ENCODE measurements at regions not wholly inside any gene's neighbourhood (a gene's known extent, or its start where the extent isn't known, plus 50 kb on each side); places are given as distances from the start of the nearest gene placed in this dataset.
A peak's percentile ranks its signal among the peaks of the same experiment; 100 is the strongest.

GRCh38 chr1:219991511-219991810, 54.8 kb downstream of the EPRS1 start:
- H3K4me2 ChIP-seq (ENCODE audit: control insufficient read depth, extremely low read depth, insufficient read depth, low read depth, low read length): no peak overlapping the region
- no peaks in the 10 kb centered on the region for H3K4me1 ChIP-seq (ENCODE audit: control insufficient read depth, extremely low read depth, insufficient read depth, low read length)
- H2AFZ ChIP-seq (ENCODE audit: control insufficient read depth, low read length): no peak overlapping the region
- DNase-seq (ENCODE audit: low read depth, low spot score) (no peak), FAIRE-seq (no peak)
- no peaks in the 10 kb centered on the region for H3K27me3 ChIP-seq (ENCODE audit: control insufficient read depth, extremely low read depth, insufficient read depth, low read length)
- dilution Hi-C loops (cut with MboI; ENCODE audit: extremely low pct_ligation_motif_present, low sequenced_read_pairs): no loop called here
- H3K9me3 ChIP-seq (ENCODE audit: control insufficient read depth, low read depth, low read length): no peaks in the 10 kb centered on the region
- peaks cover 5 to 9% of the 10 kb centered on the region in 2 experiments for H3K36me3 ChIP-seq (ENCODE audit: control insufficient read depth in 2 of 2, extremely low read depth in 1 of 2, insufficient read depth in 2 of 2, low read length in 2 of 2)
- H3K4me3 ChIP-seq (ENCODE audit: control insufficient read depth in 2 of 3, extremely low read depth in 1 of 3, insufficient read depth in 2 of 3, low read depth in 1 of 3, low read length in 3 of 3): no peak overlapping the region
- H4K20me1 ChIP-seq (ENCODE audit: control insufficient read depth, extremely low read depth, insufficient read depth, low read length): no peaks in the 10 kb centered on the region
- no peaks in the 10 kb centered on the region for H3K9me1 ChIP-seq (ENCODE audit: control insufficient read depth, extremely low read depth, insufficient read depth, low read length)
- no peak for TF ChIP-seq EZH2 (IDR thresholded peaks at IDR 0.05; ENCODE audit: low read length)
- TF ChIP-seq, protein P1, sequence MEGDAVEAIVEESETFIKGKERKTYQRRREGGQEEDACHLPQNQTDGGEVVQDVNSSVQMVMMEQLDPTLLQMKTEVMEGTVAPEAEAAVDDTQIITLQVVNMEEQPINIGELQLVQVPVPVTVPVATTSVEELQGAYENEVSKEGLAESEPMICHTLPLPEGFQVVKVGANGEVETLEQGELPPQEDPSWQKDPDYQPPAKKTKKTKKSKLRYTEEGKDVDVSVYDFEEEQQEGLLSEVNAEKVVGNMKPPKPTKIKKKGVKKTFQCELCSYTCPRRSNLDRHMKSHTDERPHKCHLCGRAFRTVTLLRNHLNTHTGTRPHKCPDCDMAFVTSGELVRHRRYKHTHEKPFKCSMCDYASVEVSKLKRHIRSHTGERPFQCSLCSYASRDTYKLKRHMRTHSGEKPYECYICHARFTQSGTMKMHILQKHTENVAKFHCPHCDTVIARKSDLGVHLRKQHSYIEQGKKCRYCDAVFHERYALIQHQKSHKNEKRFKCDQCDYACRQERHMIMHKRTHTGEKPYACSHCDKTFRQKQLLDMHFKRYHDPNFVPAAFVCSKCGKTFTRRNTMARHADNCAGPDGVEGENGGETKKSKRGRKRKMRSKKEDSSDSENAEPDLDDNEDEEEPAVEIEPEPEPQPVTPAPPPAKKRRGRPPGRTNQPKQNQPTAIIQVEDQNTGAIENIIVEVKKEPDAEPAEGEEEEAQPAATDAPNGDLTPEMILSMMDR (optimal IDR thresholded peaks at IDR 0.05 in 1 of 3, IDR thresholded peaks at IDR 0.05 in 1 of 3, conservative IDR thresholded peaks at IDR 0.05 in 1 of 3; ENCODE audit: extremely low read depth in 1 of 3, insufficient read depth in 2 of 3, low read length in 3 of 3): no peak
- no peak overlapping the region for H3K27ac ChIP-seq (ENCODE audit: control insufficient read depth, insufficient read depth, low read length)
- H3K79me2 ChIP-seq (ENCODE audit: control insufficient read depth, insufficient read depth, low read length): no peaks in the 10 kb centered on the region
- no peak overlapping the region for H3K9ac ChIP-seq (ENCODE audit: control insufficient read depth, extremely low read depth, insufficient read depth, low read length)

DNA sequence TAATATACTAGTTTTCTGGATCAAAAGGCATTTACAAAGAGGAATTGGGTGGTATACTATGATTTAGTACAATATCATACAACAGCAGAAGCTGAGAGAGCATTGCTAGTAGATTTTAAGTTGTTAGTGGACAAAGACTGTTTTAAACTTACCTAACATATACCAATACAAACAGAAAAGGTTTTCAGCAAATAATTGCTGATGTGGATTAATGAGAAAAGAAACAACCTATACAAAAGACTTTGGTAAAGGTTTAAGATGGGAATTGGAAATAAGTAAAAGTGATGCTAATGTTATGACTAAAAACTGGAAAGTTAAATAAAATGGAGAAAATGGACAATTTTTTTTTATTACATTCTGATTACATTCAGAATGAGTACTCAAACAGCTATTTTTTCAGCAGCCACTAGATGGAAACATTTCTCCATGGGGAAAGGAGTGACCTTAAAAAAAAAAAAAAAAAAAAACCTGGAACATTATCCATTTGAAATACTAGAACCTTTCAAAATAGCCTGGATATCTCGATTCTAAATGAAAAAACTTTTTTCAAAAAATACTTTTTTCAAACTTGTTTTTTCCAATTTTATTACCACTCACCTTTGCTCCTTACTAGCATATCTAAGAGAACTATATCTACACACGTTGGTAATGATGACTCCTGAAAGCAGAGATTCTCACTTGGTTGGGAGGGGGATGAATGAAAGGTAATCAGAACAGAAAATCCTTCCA, 55.4 kb downstream of the EPRS1 start:
- H3K4me2 ChIP-seq (ENCODE audit: control insufficient read depth, extremely low read depth, insufficient read depth, low read depth, low read length): no peak overlapping the region
- no peaks in the 10 kb centered on the region for H3K9me1 ChIP-seq (ENCODE audit: control insufficient read depth, extremely low read depth, insufficient read depth, low read length)
- no peak overlapping the region for H3K9ac ChIP-seq (ENCODE audit: control insufficient read depth, extremely low read depth, insufficient read depth, low read length)
- no peaks in the 10 kb centered on the region for H3K79me2 ChIP-seq (ENCODE audit: control insufficient read depth, insufficient read depth, low read length)
- no peak for TF ChIP-seq EZH2 (IDR thresholded peaks at IDR 0.05; ENCODE audit: low read length)
- TF ChIP-seq, protein P1 (optimal IDR thresholded peaks at IDR 0.05 in 1 of 3, IDR thresholded peaks at IDR 0.05 in 1 of 3, conservative IDR thresholded peaks at IDR 0.05 in 1 of 3; ENCODE audit: extremely low read depth in 1 of 3, insufficient read depth in 2 of 3, low read length in 3 of 3): peak in 2 of 3 experiments; percentile 26 to 32
- H3K4me1 ChIP-seq (ENCODE audit: control insufficient read depth, extremely low read depth, insufficient read depth, low read length): no peaks in the 10 kb centered on the region
- no peaks in the 10 kb centered on the region for H4K20me1 ChIP-seq (ENCODE audit: control insufficient read depth, extremely low read depth, insufficient read depth, low read length)
- DNase-seq (ENCODE audit: low read depth, low spot score) (no peak), FAIRE-seq (no peak)
- dilution Hi-C loops (cut with MboI; ENCODE audit: extremely low pct_ligation_motif_present, low sequenced_read_pairs): no loop called here
- no peak overlapping the region for H3K4me3 ChIP-seq (ENCODE audit: control insufficient read depth in 2 of 3, extremely low read depth in 1 of 3, insufficient read depth in 2 of 3, low read depth in 1 of 3, low read length in 3 of 3)
- H2AFZ ChIP-seq (ENCODE audit: control insufficient read depth, low read length): no peak overlapping the region
- H3K27me3 ChIP-seq (ENCODE audit: control insufficient read depth, extremely low read depth, insufficient read depth, low read length): no peaks in the 10 kb centered on the region
- H3K9me3 ChIP-seq (ENCODE audit: control insufficient read depth, low read depth, low read length): no peaks in the 10 kb centered on the region
- peaks cover 2 to 12% of the 10 kb centered on the region in 2 experiments for H3K36me3 ChIP-seq (ENCODE audit: control insufficient read depth in 2 of 2, extremely low read depth in 1 of 2, insufficient read depth in 2 of 2, low read length in 2 of 2)
- H3K27ac ChIP-seq (ENCODE audit: control insufficient read depth, insufficient read depth, low read length): no peak overlapping the region

Data from keratinocyte (primary cell).